IMR-90 (cell line): ENCODE measurements at regions not wholly inside any gene's neighbourhood (a gene's known extent, or its start where the extent isn't known, plus 50 kb on each side); places are given as distances from the start of the nearest gene placed in this dataset.

Source experiments
- ATAC-seq: fragments of 200-7000 bp; cut with Tn5 transposase; 2 replicates; pipeline ENCODE4 v1.9.1; 2020; ENCODE audit warnings: low read depth, mild to moderate bottlenecking, moderate library complexity
- BruUV-seq: library from RNA; stranded (reverse); fragments of 400-500 nt; replicated peaks from 2 replicates; lab custom pipeline; 2021; lab: Mats Ljungman, UMichigan
- CTCF ChIA-PET: fragments of 300-600 bp; formaldehyde crosslinking; extraction: SDS; loops from one replicate; lab custom pipeline; 2021; ENCODE audit warnings: antibody characterized with exemption; lab: Yijun Ruan, JAX
- POLR2A ChIA-PET: fragments of 300-600 bp; sonication (Branson Sonifier 250); formaldehyde crosslinking; loops from one replicate; lab custom pipeline; 2022; ENCODE audit warnings: antibody characterized with exemption; ENCODE audit not compliant: unreplicated experiment; lab: Charles Lee
- DNase-seq: peaks from one replicate; pipeline ENCODE4 v3.0.0; 2013
- H2AFZ ChIP-seq: replicated peaks from 2 replicates; pipeline ENCODE3; 2013; ENCODE audit warnings: low read length, mild to moderate bottlenecking; ENCODE audit not compliant: poor library complexity
- H2AK5ac ChIP-seq: 2 replicates; pipeline ENCODE4 v1.6.1; 2013; ENCODE audit warnings: low read depth, low read length, inconsistent platforms
- H2AK9ac ChIP-seq: replicated peaks from 2 replicates; pipeline ENCODE3; 2013; ENCODE audit warnings: mild to moderate bottlenecking, low read depth, low read length, moderate library complexity; ENCODE audit not compliant: poor library complexity
- H2BK120ac ChIP-seq: 2 replicates; pipeline ENCODE4 v1.6.1; 2013; ENCODE audit warnings: low read depth, low read length, inconsistent platforms
- H2BK15ac ChIP-seq: 3 replicates; pipeline ENCODE4 v1.6.1; 2013; ENCODE audit warnings: low read depth, low read length, inconsistent platforms
- H2BK20ac ChIP-seq: 2 replicates; pipeline ENCODE4 v1.6.1; 2013; ENCODE audit warnings: low read depth, mild to moderate bottlenecking, inconsistent platforms, low read length, moderate library complexity
- H2BK5ac ChIP-seq: 2 replicates; pipeline ENCODE4 v1.6.1; 2013; ENCODE audit warnings: mild to moderate bottlenecking, low read depth, low read length, inconsistent platforms; ENCODE audit not compliant: poor library complexity, severe bottlenecking
- H3K14ac ChIP-seq: replicated peaks from 2 replicates; pipeline ENCODE4 v1.6.1; 2013; ENCODE audit warnings: low read depth, low read length, inconsistent platforms
- H3K18ac ChIP-seq: 2 replicates; pipeline ENCODE4 v1.6.1; 2013; ENCODE audit warnings: low read depth, low read length, control low read depth
- H3K23ac ChIP-seq: 2 replicates; pipeline ENCODE4 v1.6.1; 2013; ENCODE audit warnings: low read depth, low read length, inconsistent platforms
- H3K27ac ChIP-seq: 2 replicates; pipeline ENCODE4 v1.5.1; 2013; ENCODE audit warnings: mild to moderate bottlenecking, control low read depth, low read length; ENCODE audit not compliant: insufficient read depth
- H3K27me3 ChIP-seq: 2 replicates; pipeline ENCODE4 v1.6.1; 2013; ENCODE audit warnings: low read length; ENCODE audit not compliant: control insufficient read depth, insufficient read depth
- H3K36me3 ChIP-seq: 2 replicates; pipeline ENCODE4 v1.6.1; 2013; ENCODE audit warnings: low read length, mixed read lengths; ENCODE audit not compliant: control insufficient read depth, insufficient read depth
- H3K4ac ChIP-seq: 2 replicates; pipeline ENCODE4 v1.6.1; 2013; ENCODE audit warnings: low read depth, low read length, inconsistent platforms
- H3K4me1 ChIP-seq: 2 replicates; pipeline ENCODE4 v1.6.1; 2013; ENCODE audit warnings: low read length, mixed read lengths; ENCODE audit not compliant: control insufficient read depth, insufficient read depth
- H3K4me2 ChIP-seq: 2 replicates; pipeline ENCODE4 v1.6.1; 2013; ENCODE audit warnings: low read depth, mild to moderate bottlenecking, control low read depth, low read length, moderate library complexity
- H3K4me3 ChIP-seq: 2 replicates; pipeline ENCODE4 v1.5.1; 2013; ENCODE audit warnings: low read depth, mild to moderate bottlenecking, control low read depth, low read length, moderate library complexity; ENCODE audit not compliant: insufficient read depth
- H3K56ac ChIP-seq: 2 replicates; pipeline ENCODE4 v1.6.1; 2013; ENCODE audit warnings: low read length, inconsistent platforms; ENCODE audit not compliant: insufficient read depth; ENCODE audit errors: extremely low read depth
- H3K79me1 ChIP-seq, 2 experiments: 2 replicates each; pipeline ENCODE4 v1.6.1; 2013; ENCODE audit warnings: low read length in 2 of 2, inconsistent platforms in 1 of 2, low read depth in 1 of 2
- H3K9ac ChIP-seq: 2 replicates; pipeline ENCODE4 v1.6.1; 2013; ENCODE audit warnings: low read depth, low read length, control low read depth
- H3K9me1 ChIP-seq: 2 replicates; pipeline ENCODE4 v1.6.1; 2013; ENCODE audit warnings: low read length, inconsistent platforms; ENCODE audit not compliant: insufficient read depth
- H3K9me3 ChIP-seq: 2 replicates; pipeline ENCODE4 v1.6.1; 2013; ENCODE audit warnings: low read length; ENCODE audit not compliant: control insufficient read depth, insufficient read depth
- H4K20me1 ChIP-seq: 2 replicates; pipeline ENCODE4 v1.6.1; 2013; ENCODE audit warnings: low read length, inconsistent platforms; ENCODE audit not compliant: insufficient read depth
- H4K5ac ChIP-seq: 2 replicates; pipeline ENCODE4 v1.6.1; 2013; ENCODE audit warnings: mild to moderate bottlenecking, low read depth, low read length, control low read depth
- H4K8ac ChIP-seq, 2 experiments: 2 replicates each; pipeline ENCODE4 v1.6.1; 2013; ENCODE audit warnings: low read depth in 2 of 2, low read length in 2 of 2, control low read depth in 1 of 2, inconsistent platforms in 1 of 2
- H4K91ac ChIP-seq: 2 replicates; pipeline ENCODE4 v1.6.1; 2013; ENCODE audit warnings: low read depth, low read length, inconsistent platforms; ENCODE audit not compliant: insufficient read depth
- MAFK ChIP-seq: IDR thresholded peaks from 2 replicates; pipeline ENCODE4 v1.6.1; 2012; ENCODE audit warnings: low read depth, low read length, improper control_type of control experiment
- MXI1 ChIP-seq: IDR thresholded peaks from 2 replicates; pipeline ENCODE4 v1.6.1; 2012; ENCODE audit warnings: low read depth, mild to moderate bottlenecking, low read length, moderate library complexity, borderline replicate concordance
- WGBS, 2 experiments: methylation state at CpG; one replicate each; pipeline versions ENCODE4 v1.1.5 to v1.1.7; 2013; ENCODE audit warnings: missing lambda C conversion rate in 2 of 2; ENCODE audit not compliant: insufficient read length in 1 of 2; ENCODE audit errors: extremely low coverage in 2 of 2; 5-methylcytosine and 5-hydroxymethylcytosine counted together
- dilution Hi-C: fragments of 300-500 bp; cut with HindIII; formaldehyde crosslinking; loops from one replicate; pipeline ENCODE4 v1.14.3; 2018; ENCODE audit warnings: low sequenced_read_pairs; ENCODE audit not compliant: unreplicated experiment
- in situ Hi-C: fragments of 300-500 bp; cut with MboI; formaldehyde crosslinking; loops from 3 replicates; pipeline ENCODE4 v1.14.3; 2019; ENCODE audit warnings: low sequenced_read_pairs, inconsistent platforms, mixed read lengths
- intact Hi-C: fragments of 100-400 bp; cut with micrococcal nuclease; formaldehyde crosslinking; loops from 2 replicates; pipeline ENCODE4 v1.10.0; 2022

DNA sequence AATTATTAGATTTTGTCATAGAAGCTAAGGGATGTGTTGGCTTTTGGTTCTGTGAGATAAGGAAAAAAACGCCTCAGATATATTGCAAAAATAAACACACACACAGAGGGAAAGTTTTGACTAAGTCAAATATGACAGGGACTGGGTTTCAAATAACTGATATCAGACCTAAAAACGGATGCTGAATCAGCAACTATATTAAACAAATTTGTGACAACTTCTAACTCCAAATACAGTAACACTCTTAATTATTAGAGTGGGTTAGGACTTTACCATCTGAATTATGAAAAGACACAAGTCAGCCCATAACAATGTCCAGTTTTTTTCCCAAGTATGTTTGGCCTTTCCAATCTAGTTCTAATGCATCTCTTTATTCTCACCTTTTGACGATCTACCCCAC, 2693.1 kb downstream of the ARAP2 start:
- Histone ChIP-seq H3K4me1 (no peaks in the 10 kb centered on the region), H2BK20ac (no peak overlapping the region), H3K4me2 (no peak overlapping the region), H3K9me1 (no peaks in the 10 kb centered on the region), H2AK9ac (no peak overlapping the region), H3K56ac (no peak overlapping the region), H4K91ac (no peak overlapping the region), H3K23ac (no peak overlapping the region), H3K36me3 (no peaks in the 10 kb centered on the region), H3K4me3 (no peak overlapping the region), H2BK15ac (no peak overlapping the region), H3K4ac (no peak overlapping the region), H3K18ac (no peak overlapping the region), H4K8ac (no peak overlapping the region), H4K5ac (no peak overlapping the region), H2BK5ac (no peak overlapping the region), H2AFZ (no peak overlapping the region), H3K79me1 (no peaks in the 10 kb centered on the region), H2BK120ac (no peak overlapping the region), H2AK5ac (no peak overlapping the region), H3K9ac (no peak overlapping the region), H3K9me3 (no peaks in the 10 kb centered on the region), H3K27me3 (no peaks in the 10 kb centered on the region), H4K20me1 (no peaks in the 10 kb centered on the region), H3K27ac (no peak overlapping the region), H3K14ac (no peak overlapping the region)
- TF ChIP-seq MAFK: peak; percentile 51; the same call in 1 of the 2 replicates
- no peak for TF ChIP-seq MXI1
- WGBS, 2 experiments: no CpG with 5 or more reads among the region's 3 CpGs
- dilution Hi-C loops: no loop called here
- intact Hi-C loops: no loop called here
- ATAC-seq: no peak
- POLR2A ChIA-PET: no interaction called here
- in situ Hi-C loops: no loop called here
- DNase-seq: no peak
- CTCF ChIA-PET: interaction anchor here (0.6 kb wide), 1 partner anchor 10 kb away, joined by 3 read pairs; no protein-coding TSS in a partner anchor
- BruUV-seq: no TSS peak
